CD8-positive, alpha-beta memory T cell (primary cell): ENCODE measurements at regions not wholly inside any gene's neighbourhood (a gene's known extent, or its start where the extent isn't known, plus 50 kb on each side); places are given as distances from the start of the nearest gene placed in this dataset.

Experiments used
- CTCF ChIA-PET: fragments of 350-600 bp; sonication (Branson Sonifier 250); formaldehyde crosslinking; loops from one replicate; lab custom pipeline; 2021; ENCODE audit warnings: antibody characterized with exemption; lab: Charles Lee
- POLR2A ChIA-PET: fragments of 350-600 bp; sonication (Branson Sonifier 250); formaldehyde crosslinking; loops from one replicate; lab custom pipeline; 2021; ENCODE audit warnings: antibody characterized with exemption; lab: Charles Lee
- DNase-seq, 5 donors: peaks; one replicate each; pipeline versions ENCODE4 v3.0.0 to v3.0.0-alpha.2; 2020 to 2022; ENCODE audit warnings: mixed read lengths in 1 of 5
- H3K27ac ChIP-seq: one replicate; pipeline ENCODE4 v1.7.0; 2013; ENCODE audit warnings: low read depth, mild to moderate bottlenecking, low read length, moderate library complexity
- H3K27me3 ChIP-seq: 2 replicates; pipeline ENCODE4 v1.7.0; 2013; ENCODE audit warnings: low read length, mild to moderate bottlenecking; ENCODE audit not compliant: insufficient read depth, poor library complexity, severe bottlenecking
- H3K36me3 ChIP-seq: 2 replicates; pipeline ENCODE4 v1.7.0; 2013; ENCODE audit warnings: mild to moderate bottlenecking, low read length, moderate library complexity; ENCODE audit not compliant: insufficient read depth
- H3K4me1 ChIP-seq: 2 replicates; pipeline ENCODE4 v1.7.0; 2013; ENCODE audit warnings: mild to moderate bottlenecking, low read length, moderate library complexity; ENCODE audit not compliant: insufficient read depth
- H3K4me3 ChIP-seq: 2 replicates; pipeline ENCODE4 v1.7.0; 2013; ENCODE audit warnings: mild to moderate bottlenecking, low read length
- H3K9me3 ChIP-seq: 2 replicates; pipeline ENCODE4 v1.7.0; 2013; ENCODE audit warnings: mild to moderate bottlenecking, low read length
- H3K27ac Mint-ChIP-seq, 8 donors: one replicate each; pipeline ENCODE4 v1.8.0; 2020 to 2021; ENCODE audit warnings: mixed read lengths in 8 of 8, mild to moderate bottlenecking in 6 of 8, inconsistent platforms in 3 of 8, moderate library complexity in 3 of 8
- H3K27me3 Mint-ChIP-seq, 2 donors: one replicate each; pipeline ENCODE4 v1.8.0; 2020 to 2021; ENCODE audit warnings: mixed read lengths in 2 of 2, mild to moderate bottlenecking in 1 of 2, moderate library complexity in 1 of 2
- H3K36me3 Mint-ChIP-seq, 3 donors: one replicate each; pipeline ENCODE4 v1.8.0; 2020 to 2021; ENCODE audit warnings: mixed read lengths in 3 of 3, inconsistent platforms in 1 of 3, mild to moderate bottlenecking in 1 of 3
- H3K4me1 Mint-ChIP-seq, 3 donors: one replicate each; pipeline ENCODE4 v1.8.0; 2020 to 2021; ENCODE audit warnings: mixed read lengths in 3 of 3, inconsistent platforms in 1 of 3, mild to moderate bottlenecking in 1 of 3
- H3K4me3 Mint-ChIP-seq, 7 donors: one replicate each; pipeline ENCODE4 v1.8.0; 2020 to 2021; ENCODE audit warnings: mixed read lengths in 7 of 7, mild to moderate bottlenecking in 6 of 7, moderate library complexity in 4 of 7, inconsistent platforms in 2 of 7
- H3K9me3 Mint-ChIP-seq, 5 donors: one replicate each; pipeline ENCODE4 v1.8.0; 2020 to 2022; ENCODE audit warnings: mixed read lengths in 5 of 5, mild to moderate bottlenecking in 3 of 5, moderate library complexity in 2 of 5, inconsistent platforms in 1 of 5

GRCh38 chr13:107124730-107125129, 556.8 kb upstream of the ARGLU1 start:
- Histone ChIP-seq H3K27ac (no peak overlapping the region), H3K27me3 (no peaks in the 10 kb centered on the region), H3K36me3 (no peaks in the 10 kb centered on the region), H3K4me1 (no peaks in the 10 kb centered on the region), H3K4me3 (no peak overlapping the region), H3K9me3 (no peaks in the 10 kb centered on the region)
- Mint-ChIP-seq H3K9me3 (peaks cover 0 to 5% (median 2%) of the 10 kb centered on the region in 5 donors), H3K4me3 (no peak overlapping the region), H3K27ac (no peak overlapping the region), H3K36me3 (no peaks in the 10 kb centered on the region), H3K27me3 (no peaks in the 10 kb centered on the region), H3K4me1 (no peaks in the 10 kb centered on the region)
- ChIA-PET POLR2A (no interaction called here), CTCF (no interaction called here)
- DNase-seq, result no peak

DNA sequence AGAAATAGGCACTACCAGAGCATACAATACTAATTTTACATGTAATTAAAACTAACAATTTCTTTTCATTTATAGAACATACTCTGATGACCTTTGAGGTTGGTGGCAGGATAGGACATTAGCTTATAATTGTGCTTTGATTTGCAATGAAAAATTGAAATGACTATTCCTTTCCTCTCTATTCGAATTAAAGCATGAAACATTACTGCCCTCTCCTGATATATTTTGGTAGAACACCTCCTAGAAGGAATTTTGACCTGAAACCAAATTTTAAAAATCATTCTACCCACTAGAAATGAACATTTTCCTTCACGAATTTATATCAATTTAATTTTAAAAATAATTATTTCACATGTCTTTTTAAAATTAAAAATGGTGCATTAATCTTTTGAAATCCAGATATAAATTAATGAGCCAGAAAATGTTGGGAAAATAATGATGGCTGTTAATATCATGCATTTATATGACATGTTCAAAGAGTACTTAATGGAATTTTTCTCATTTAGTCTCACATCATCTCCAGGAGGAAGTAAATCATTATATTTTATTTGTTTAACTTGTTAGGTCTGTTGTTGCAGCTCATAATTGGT, 556.3 kb upstream of the ARGLU1 start:
- no peak for DNase-seq
- no peaks in the 10 kb centered on the region for H3K9me3 ChIP-seq
- no peaks in the 10 kb centered on the region for H3K4me1 Mint-ChIP-seq
- no peaks in the 10 kb centered on the region for H3K27me3 ChIP-seq
- H3K36me3 Mint-ChIP-seq, result no peaks in the 10 kb centered on the region
- ChIA-PET CTCF (no interaction called here), POLR2A (no interaction called here)
- no peaks in the 10 kb centered on the region for H3K4me1 ChIP-seq
- H3K27me3 Mint-ChIP-seq, result no peaks in the 10 kb centered on the region
- H3K9me3 Mint-ChIP-seq, result peaks cover 0 to 5% (median 2%) of the 10 kb centered on the region in 5 donors
- no peaks in the 10 kb centered on the region for H3K36me3 ChIP-seq
- no peak overlapping the region for H3K27ac Mint-ChIP-seq
- H3K4me3 ChIP-seq, result no peak overlapping the region
- no peak overlapping the region for H3K27ac ChIP-seq
- no peak overlapping the region for H3K4me3 Mint-ChIP-seq

DNA sequence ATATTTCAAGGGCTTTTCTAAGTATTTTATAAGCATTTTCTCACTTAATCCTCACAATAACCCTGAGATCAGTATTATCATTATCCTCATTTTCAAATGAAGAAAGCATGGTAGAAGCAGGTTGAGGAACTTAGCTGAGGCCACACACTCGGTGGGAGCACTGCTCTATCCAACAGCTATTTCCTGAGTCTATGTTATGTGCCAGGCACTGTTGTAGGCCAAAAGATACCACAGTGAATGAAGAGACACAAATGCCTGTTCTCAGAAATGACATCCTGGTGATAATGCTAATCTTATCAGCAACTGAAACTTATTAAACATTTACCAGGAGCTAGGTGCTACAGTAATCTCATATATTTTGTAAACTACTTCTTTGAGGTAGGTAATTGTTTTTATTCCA, 553.9 kb upstream of the ARGLU1 start:
- Mint-ChIP-seq H3K4me1 (no peaks in the 10 kb centered on the region), H3K9me3 (peaks cover 0 to 7% (median 2%) of the 10 kb centered on the region in 5 donors), H3K36me3 (no peaks in the 10 kb centered on the region), H3K27ac (no peak overlapping the region), H3K27me3 (no peaks in the 10 kb centered on the region), H3K4me3 (no peak overlapping the region)
- no peaks in the 10 kb centered on the region for H3K4me1 ChIP-seq
- H3K4me3 ChIP-seq, result no peak overlapping the region
- DNase-seq, result no peak
- no peak overlapping the region for H3K27ac ChIP-seq
- no peaks in the 10 kb centered on the region for H3K36me3 ChIP-seq
- no peaks in the 10 kb centered on the region for H3K27me3 ChIP-seq
- ChIA-PET CTCF (no interaction called here), POLR2A (no interaction called here)
- H3K9me3 ChIP-seq, result no peaks in the 10 kb centered on the region

GRCh38 chr13:107119989-107120881, 552.3 kb upstream of the ARGLU1 start:
- Mint-ChIP-seq H3K27ac (no peak overlapping the region), H3K4me3 (no peak overlapping the region), H3K9me3 (peaks cover 0 to 9% (median 3%) of the 10 kb centered on the region in 5 donors), H3K4me1 (no peaks in the 10 kb centered on the region), H3K27me3 (no peaks in the 10 kb centered on the region), H3K36me3 (no peaks in the 10 kb centered on the region)
- Histone ChIP-seq H3K4me3 (no peak overlapping the region), H3K36me3 (no peaks in the 10 kb centered on the region), H3K27ac (no peak overlapping the region), H3K9me3 (no peaks in the 10 kb centered on the region), H3K27me3 (no peaks in the 10 kb centered on the region), H3K4me1 (no peaks in the 10 kb centered on the region)
- DNase-seq, result no peak
- POLR2A ChIA-PET, result no interaction called here
- CTCF ChIA-PET, result no interaction called here

DNA sequence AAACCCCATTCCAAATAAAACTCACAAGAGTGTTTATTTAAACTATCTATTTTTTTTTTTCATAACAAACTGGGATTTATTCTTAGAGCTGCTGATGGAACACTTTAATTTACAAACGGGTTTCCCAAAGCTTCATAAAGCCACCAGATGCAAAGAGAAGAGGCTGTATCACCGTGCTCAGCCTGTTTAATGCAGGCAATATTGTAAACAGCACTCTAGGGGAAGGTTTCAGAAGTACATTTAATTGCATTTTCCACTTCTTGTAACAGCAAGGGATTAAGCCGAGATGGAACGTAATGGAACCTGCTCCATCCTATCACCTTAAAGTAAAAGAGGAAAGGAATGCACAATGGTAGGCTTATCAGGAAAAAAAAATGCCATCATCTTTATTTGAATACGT, 550.6 kb upstream of the ARGLU1 start:
- Mint-ChIP-seq H3K4me3 (no peak overlapping the region), H3K27ac (no peak overlapping the region), H3K36me3 (no peaks in the 10 kb centered on the region), H3K27me3 (no peaks in the 10 kb centered on the region), H3K9me3 (peaks cover 0 to 9% (median 4%) of the 10 kb centered on the region in 5 donors), H3K4me1 (no peaks in the 10 kb centered on the region)
- ChIA-PET POLR2A (no interaction called here), CTCF (no interaction called here)
- no peaks in the 10 kb centered on the region for H3K9me3 ChIP-seq
- H3K4me3 ChIP-seq, result no peak overlapping the region
- H3K27ac ChIP-seq, result no peak overlapping the region
- no peaks in the 10 kb centered on the region for H3K4me1 ChIP-seq
- H3K36me3 ChIP-seq, result no peaks in the 10 kb centered on the region
- no peaks in the 10 kb centered on the region for H3K27me3 ChIP-seq
- no peak for DNase-seq

- H3K9me3 ChIP-seq, result no peaks in the 10 kb centered on the region
- H3K4me1 Mint-ChIP-seq, result no peaks in the 10 kb centered on the region
- H3K4me3 Mint-ChIP-seq, result no peak overlapping the region
- no peaks in the 10 kb centered on the region for H3K36me3 Mint-ChIP-seq
- POLR2A ChIA-PET, result no interaction called here
- no peak for DNase-seq
- no peaks in the 10 kb centered on the region for H3K27me3 ChIP-seq
- no peaks in the 10 kb centered on the region for H3K27me3 Mint-ChIP-seq
- H3K27ac Mint-ChIP-seq, result no peak overlapping the region
- peaks cover 0 to 7% (median 4%) of the 10 kb centered on the region in 5 donors for H3K9me3 Mint-ChIP-seq
- CTCF ChIA-PET, result no interaction called here
- H3K4me3 ChIP-seq, result no peak overlapping the region
- no peak overlapping the region for H3K27ac ChIP-seq
- no peaks in the 10 kb centered on the region for H3K4me1 ChIP-seq
- no peaks in the 10 kb centered on the region for H3K36me3 ChIP-seq
Measured at GRCh38 chr13:107117327-107118012, 549.5 kb upstream of the ARGLU1 start.

DNA sequence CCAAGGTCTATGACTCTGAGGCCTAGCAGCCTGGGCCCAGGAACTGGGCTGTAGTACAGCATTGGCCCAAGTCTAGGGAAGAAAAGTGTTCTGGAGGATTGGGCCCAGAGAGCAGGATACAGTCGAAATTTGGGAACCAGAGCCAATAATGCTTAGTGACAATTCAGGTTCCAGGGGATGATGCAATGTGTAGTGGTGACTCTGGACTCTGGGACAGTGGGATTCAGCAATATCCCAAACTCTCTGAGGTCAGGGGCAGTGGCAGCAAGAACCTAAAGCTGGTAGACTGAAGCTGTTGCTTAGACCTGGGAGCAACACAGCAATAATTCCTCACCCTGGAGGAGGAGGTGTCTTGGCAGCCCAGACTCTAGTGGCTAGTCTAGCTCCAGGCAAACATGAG, 545.5 kb upstream of the ARGLU1 start:
- Mint-ChIP-seq H3K4me1 (no peaks in the 10 kb centered on the region), H3K36me3 (no peaks in the 10 kb centered on the region), H3K4me3 (no peak overlapping the region), H3K27ac (no peak overlapping the region), H3K9me3 (peaks cover 4 to 16% (median 7%) of the 10 kb centered on the region in 5 donors), H3K27me3 (no peaks in the 10 kb centered on the region)
- Histone ChIP-seq H3K36me3 (no peaks in the 10 kb centered on the region), H3K27ac (no peak overlapping the region), H3K4me1 (no peaks in the 10 kb centered on the region), H3K4me3 (no peak overlapping the region), H3K27me3 (no peaks in the 10 kb centered on the region), H3K9me3 (no peaks in the 10 kb centered on the region)
- ChIA-PET CTCF (no interaction called here), POLR2A (no interaction called here)
- no peak for DNase-seq

DNA sequence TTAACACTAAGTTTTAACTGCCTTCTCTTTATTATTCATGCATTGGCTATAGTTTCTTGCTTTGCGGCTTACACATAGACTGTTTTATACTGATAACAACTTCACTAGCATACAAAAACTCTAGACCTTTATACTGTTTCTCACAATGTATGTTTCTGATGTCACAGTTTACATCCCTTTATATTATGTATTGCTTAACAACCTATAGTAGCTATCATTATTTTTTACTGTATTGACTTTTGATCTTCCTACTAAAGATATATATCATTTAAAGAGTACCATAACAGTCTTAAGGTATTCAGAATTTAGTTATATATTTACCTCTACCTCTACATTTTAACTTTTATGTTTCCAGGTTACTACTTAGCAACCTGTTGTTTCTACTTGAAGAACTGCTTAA, 543.3 kb upstream of the ARGLU1 start:
- ChIA-PET CTCF (no interaction called here), POLR2A (no interaction called here)
- Mint-ChIP-seq H3K27ac (no peak overlapping the region), H3K27me3 (no peaks in the 10 kb centered on the region), H3K36me3 (no peaks in the 10 kb centered on the region), H3K4me3 (no peak overlapping the region), H3K9me3 (peaks cover 2 to 16% (median 4%) of the 10 kb centered on the region in 5 donors), H3K4me1 (no peaks in the 10 kb centered on the region)
- Histone ChIP-seq H3K27me3 (no peaks in the 10 kb centered on the region), H3K36me3 (no peaks in the 10 kb centered on the region), H3K9me3 (no peaks in the 10 kb centered on the region), H3K4me3 (no peak overlapping the region), H3K4me1 (no peaks in the 10 kb centered on the region), H3K27ac (no peak overlapping the region)
- no peak for DNase-seq
